Aorta (tissue), 5 donors: ENCODE measurements at regions not wholly inside any gene's neighbourhood (a gene's known extent, or its start where the extent isn't known, plus 50 kb on each side); places are given as distances from the start of the nearest gene placed in this dataset.
A peak's percentile ranks its signal among the peaks of the same experiment; 100 is the strongest.
"Not testable (repeated sequence)": the region's sequence is repeated elsewhere in the genome, so short reads cannot be mapped to it uniquely, and the experiment has no call there.

Experiments
- ATAC-seq: fragments of 200-7000 bp; cut with Tn5 transposase; one replicate; pipeline ENCODE4 v1.9.1; 2022; ENCODE audit warnings: moderate library complexity; ENCODE audit not compliant: low FRiP score
- DNase-seq, 2 donors: peaks; one replicate each; pipeline ENCODE4 v3.0.0-alpha.2; 2020
- H3K27ac ChIP-seq, 2 donors: one replicate each; pipeline ENCODE4 v1.5.1; 2013; ENCODE audit warnings: low read length in 2 of 2, mild to moderate bottlenecking in 2 of 2, moderate library complexity in 2 of 2, control low read depth in 1 of 2, inconsistent platforms in 1 of 2, low read depth in 1 of 2
- H3K27me3 ChIP-seq, 2 donors: one replicate each; pipeline ENCODE4 v1.6.1; 2013; ENCODE audit warnings: control low read depth in 1 of 2, low read length in 1 of 2, mild to moderate bottlenecking in 1 of 2, moderate library complexity in 1 of 2; ENCODE audit not compliant: insufficient read depth in 2 of 2, control insufficient read depth in 1 of 2
- H3K36me3 ChIP-seq, 2 donors: one replicate each; pipeline ENCODE4 v1.6.1; 2013; ENCODE audit warnings: control low read depth in 1 of 2, low read length in 1 of 2, mild to moderate bottlenecking in 1 of 2; ENCODE audit not compliant: insufficient read depth in 2 of 2, control insufficient read depth in 1 of 2
- H3K4me1 ChIP-seq, 2 donors: one replicate each; pipeline ENCODE4 v1.6.1; 2013; ENCODE audit warnings: low read length in 2 of 2, control low read depth in 1 of 2, mild to moderate bottlenecking in 1 of 2, moderate library complexity in 1 of 2; ENCODE audit not compliant: insufficient read depth in 2 of 2, control insufficient read depth in 1 of 2
- H3K4me3 ChIP-seq, 2 donors: one replicate each; pipeline ENCODE4 v1.5.1; 2013; ENCODE audit warnings: low read length in 2 of 2, control low read depth in 1 of 2, mild to moderate bottlenecking in 1 of 2
- H3K9me3 ChIP-seq: one replicate; pipeline ENCODE4 v1.6.1; 2013; ENCODE audit warnings: mild to moderate bottlenecking, low read length; ENCODE audit not compliant: control insufficient read depth
- WGBS, 2 donors: extraction: QIAGEN DNeasy Blood & Tissue Kit; methylation state at CpG; one replicate each; pipeline ENCODE4 v1.1.7; 2013; 5-methylcytosine and 5-hydroxymethylcytosine counted together
- intact Hi-C, 2 donors: fragments of 100-400 bp; cut with DNase I; formaldehyde crosslinking; loops; one replicate each; pipeline versions ENCODE4 v1.14.2 to v1.15.0; 2022
- donor health status: healthy with polysubstance abuse.
- donor health status: Bipolar disorder and iron deficiency.
- donor health status: DM: no; HTN: no; CAD: no.
- donor health status: DM: no; HTN: no; CAD: no.
- donor health status: DM: yes; HTN: yes; CAD: no.

DNA sequence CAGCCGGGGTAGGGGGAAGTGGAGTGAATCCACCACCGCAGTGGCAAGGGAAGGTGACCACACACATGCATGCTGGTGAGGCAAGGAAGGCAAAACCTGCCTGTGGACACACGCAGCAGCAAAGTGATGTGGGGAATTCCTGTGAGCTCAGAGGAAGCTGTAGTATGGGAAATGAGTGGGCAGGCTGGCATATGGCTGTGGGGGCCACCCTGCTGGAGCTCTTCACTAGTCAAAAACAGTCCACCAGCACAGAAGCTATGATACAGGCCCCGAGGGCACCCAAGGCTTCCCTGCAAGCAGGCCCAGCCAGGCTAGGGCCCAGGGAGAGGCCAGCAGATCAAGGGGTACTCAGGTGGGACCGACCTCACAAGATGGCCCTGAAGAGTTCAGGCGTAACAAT lies 239.1 kb downstream of the CHM start:
- Histone ChIP-seq H3K27me3 (no peaks in the 10 kb centered on the region), H3K4me3 (no peak overlapping the region), H3K27ac (no peak overlapping the region), H3K4me1 (no peaks in the 10 kb centered on the region), H3K9me3 (peaks cover 3% of the 10 kb centered on the region), H3K36me3 (no peaks in the 10 kb centered on the region)
- 65 to 68% methylated on average over 6 of the region's 6 CpGs for WGBS, 2 donors
- intact Hi-C loops: no loop called here
- ATAC-seq (no peak), DNase-seq (no peak)

DNA sequence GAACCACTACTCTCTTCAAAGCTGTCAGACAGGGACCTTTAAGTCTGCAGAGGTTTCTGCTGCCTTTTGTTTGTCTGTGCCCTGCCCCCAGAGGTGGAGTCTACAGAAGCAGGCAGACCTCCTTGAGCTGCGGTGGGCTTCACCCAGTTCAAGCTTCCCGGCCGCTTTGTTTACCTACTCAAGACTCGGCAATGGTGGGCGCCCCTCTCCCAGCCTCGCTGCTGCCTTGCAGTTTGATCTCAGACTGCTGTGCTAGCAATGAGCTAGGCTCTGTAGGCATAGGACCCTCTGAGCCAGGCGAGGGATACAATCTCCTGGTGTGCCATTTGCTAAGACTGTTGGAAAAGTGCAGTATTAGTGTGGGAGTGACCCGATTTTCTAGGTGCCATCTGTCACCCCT lies 275.0 kb downstream of the CHM start:
- H3K27me3 ChIP-seq, DNase-seq, H3K36me3 ChIP-seq, ATAC-seq, H3K9me3 ChIP-seq, H3K4me3 ChIP-seq, intact Hi-C loops, H3K27ac ChIP-seq, H3K4me1 ChIP-seq: not testable (repeated sequence)
- WGBS, 2 donors: 83 to 87% methylated on average over 8 of the region's 8 CpGs

DNA sequence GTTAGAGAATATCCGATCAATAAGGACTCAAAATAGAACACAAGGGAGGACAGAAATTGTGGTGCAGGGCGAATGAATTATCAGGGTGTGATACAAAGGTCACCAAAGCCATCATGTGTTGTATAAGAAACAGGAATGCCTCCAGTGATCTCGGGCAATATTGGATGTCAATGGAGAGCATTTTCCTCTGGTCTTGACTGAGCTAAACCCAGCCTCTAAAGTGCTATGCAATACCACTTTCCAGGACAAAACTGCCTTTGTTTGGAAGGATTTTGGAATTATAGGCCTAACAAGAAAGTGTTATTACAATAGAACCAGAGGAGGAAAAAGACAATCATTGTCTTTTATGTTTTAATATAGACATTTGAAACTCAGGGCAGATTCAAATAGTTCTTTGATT lies 281.7 kb downstream of the CHM start:
- no peaks in the 10 kb centered on the region for H3K4me1 ChIP-seq
- DNase-seq: no peak
- no peaks in the 10 kb centered on the region for H3K27me3 ChIP-seq
- H3K4me3 ChIP-seq: no peak overlapping the region
- no peaks in the 10 kb centered on the region for H3K9me3 ChIP-seq
- WGBS, 2 donors: 56 to 59% methylated on average over 3 of the region's 3 CpGs
- no peak for ATAC-seq
- H3K27ac ChIP-seq: no peak overlapping the region
- intact Hi-C loops: no loop called here
- no peaks in the 10 kb centered on the region for H3K36me3 ChIP-seq

DNA sequence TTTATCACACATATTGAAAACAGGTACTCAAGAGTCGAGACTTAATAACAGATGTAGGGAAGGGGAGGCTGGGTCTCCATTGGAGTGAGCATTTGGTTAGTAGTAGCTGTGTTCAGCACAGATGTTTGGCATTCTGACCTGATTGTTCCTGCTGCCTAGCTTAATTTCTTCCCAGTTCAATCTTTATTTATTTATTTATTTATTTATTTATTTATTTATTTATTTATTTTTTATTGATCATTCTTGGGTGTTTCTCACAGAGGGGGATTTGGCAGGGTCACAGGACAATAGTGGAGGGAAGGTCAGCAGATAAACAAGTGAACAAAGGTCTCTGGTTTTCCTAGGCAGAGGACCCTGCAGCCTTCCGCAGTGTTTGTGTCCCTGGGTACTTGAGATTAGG lies 324.3 kb downstream of the CHM start:
- WGBS, 2 donors: 81 to 85% methylated on average over 1 of the region's 2 CpGs
- DNase-seq, H3K36me3 ChIP-seq, H3K9me3 ChIP-seq, H3K27me3 ChIP-seq, ATAC-seq, H3K4me3 ChIP-seq, H3K27ac ChIP-seq, H3K4me1 ChIP-seq, intact Hi-C loops: not testable (repeated sequence)

DNA sequence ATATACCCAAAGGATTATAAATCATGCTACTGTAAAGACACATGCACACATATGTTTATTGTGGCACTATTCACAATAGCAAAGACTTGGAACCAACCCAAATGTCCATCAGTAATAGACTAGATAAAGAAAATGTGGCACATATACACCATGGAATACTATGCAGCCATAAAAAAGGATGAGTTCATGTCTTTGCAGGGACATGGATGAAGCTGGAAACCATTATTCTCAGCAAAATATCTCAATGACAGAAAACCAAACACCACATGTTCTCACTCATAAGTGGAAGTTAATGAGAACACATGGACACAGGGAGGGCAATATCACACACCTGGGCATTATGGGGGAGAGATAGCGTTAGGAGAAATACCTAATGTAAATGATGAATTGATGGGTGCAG lies 323.8 kb upstream of the POF1B start:
- intact Hi-C loops, H3K27me3 ChIP-seq, H3K27ac ChIP-seq, H3K36me3 ChIP-seq, H3K4me3 ChIP-seq, H3K9me3 ChIP-seq, H3K4me1 ChIP-seq, DNase-seq, ATAC-seq: not testable (repeated sequence)
- WGBS, 2 donors: 86 to 90% methylated on average over 1 of the region's 1 CpG

DNA sequence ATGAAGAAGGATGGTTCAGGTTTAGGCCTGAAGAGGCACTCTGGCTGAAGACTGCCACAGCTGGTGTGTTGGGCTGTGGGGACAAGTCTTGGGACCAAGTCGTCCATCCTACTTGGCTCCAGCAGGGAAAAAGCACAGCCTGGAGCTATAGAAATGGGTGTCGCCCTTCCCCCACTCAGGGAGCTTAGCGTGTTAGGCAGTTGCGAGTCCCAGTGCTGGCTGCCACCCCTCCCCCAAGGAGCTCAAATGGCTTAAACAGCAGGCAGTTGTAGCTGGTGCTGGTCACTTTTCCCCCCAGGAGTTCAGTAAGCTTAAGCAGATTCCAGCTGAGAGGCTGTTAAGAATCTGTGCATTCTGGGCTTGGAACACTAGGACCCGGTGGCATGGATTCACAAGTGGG lies 319.5 kb upstream of the POF1B start:
- Histone ChIP-seq H3K4me3 (no peak overlapping the region), H3K27ac (no peak overlapping the region), H3K4me1 (no peaks in the 10 kb centered on the region), H3K27me3 (no peaks in the 10 kb centered on the region), H3K36me3 (no peaks in the 10 kb centered on the region), H3K9me3 (no peaks in the 10 kb centered on the region)
- DNase-seq: no peak
- WGBS, 2 donors: 40 to 54% methylated on average over 5 of the region's 5 CpGs
- ATAC-seq: no peak
- intact Hi-C loops: no loop called here

DNA sequence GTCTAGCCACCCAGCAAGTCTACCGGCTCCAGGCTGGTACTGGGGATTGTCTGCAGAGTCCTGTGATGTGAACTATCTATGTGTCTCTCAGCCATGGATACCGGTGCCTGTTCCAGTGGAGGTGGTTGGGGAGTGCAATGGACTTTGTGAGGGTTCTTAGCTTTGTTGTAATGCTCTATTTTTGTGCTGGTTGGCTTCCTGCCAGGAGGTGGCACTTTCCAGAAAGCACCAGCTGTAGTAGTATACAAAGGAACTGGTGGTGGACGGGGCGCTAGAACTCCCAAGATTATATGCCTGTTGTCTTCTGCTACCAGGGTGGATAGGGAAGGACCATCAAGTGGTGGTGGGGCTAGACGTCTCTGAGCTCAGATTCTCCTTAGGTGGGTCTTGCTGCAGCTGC lies 306.4 kb upstream of the POF1B start:
- Histone ChIP-seq H3K27ac (no peak overlapping the region), H3K27me3 (no peaks in the 10 kb centered on the region), H3K36me3 (no peaks in the 10 kb centered on the region), H3K4me1 (no peaks in the 10 kb centered on the region), H3K4me3 (no peak overlapping the region), H3K9me3 (peaks cover 3% of the 10 kb centered on the region)
- peak in 1 of 2 donors; percentile 30 for DNase-seq
- intact Hi-C loops: no loop called here
- ATAC-seq: no peak
- 77 to 84% methylated on average over 5 of the region's 5 CpGs for WGBS, 2 donors

DNA sequence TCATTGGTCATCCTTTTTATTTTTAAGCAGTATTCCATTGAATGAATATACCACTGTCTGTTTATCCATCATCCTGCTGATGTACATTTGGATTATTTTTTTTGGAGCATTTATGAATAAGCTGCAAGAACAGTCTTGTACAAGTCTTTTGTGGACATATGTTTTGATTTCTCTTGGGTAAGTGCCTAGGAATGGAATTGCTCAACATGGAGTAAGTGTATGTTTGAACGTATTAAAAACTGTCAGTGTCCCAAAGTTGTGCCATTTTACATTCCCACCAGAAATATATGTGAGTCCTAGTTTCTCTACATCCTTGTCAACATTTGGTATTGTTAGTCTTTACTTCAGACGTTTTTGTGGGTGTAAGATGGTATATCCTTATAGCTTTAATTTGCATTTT lies 287.0 kb upstream of the POF1B start:
- Histone ChIP-seq H3K9me3 (no peaks in the 10 kb centered on the region), H3K4me3 (no peak overlapping the region), H3K4me1 (no peaks in the 10 kb centered on the region), H3K36me3 (no peaks in the 10 kb centered on the region), H3K27me3 (no peaks in the 10 kb centered on the region), H3K27ac (no peak overlapping the region)
- 28% methylated on average over 2 of the region's 2 CpGs for WGBS, 2 donors
- intact Hi-C loops: no loop called here
- ATAC-seq: no peak
- no peak for DNase-seq

DNA sequence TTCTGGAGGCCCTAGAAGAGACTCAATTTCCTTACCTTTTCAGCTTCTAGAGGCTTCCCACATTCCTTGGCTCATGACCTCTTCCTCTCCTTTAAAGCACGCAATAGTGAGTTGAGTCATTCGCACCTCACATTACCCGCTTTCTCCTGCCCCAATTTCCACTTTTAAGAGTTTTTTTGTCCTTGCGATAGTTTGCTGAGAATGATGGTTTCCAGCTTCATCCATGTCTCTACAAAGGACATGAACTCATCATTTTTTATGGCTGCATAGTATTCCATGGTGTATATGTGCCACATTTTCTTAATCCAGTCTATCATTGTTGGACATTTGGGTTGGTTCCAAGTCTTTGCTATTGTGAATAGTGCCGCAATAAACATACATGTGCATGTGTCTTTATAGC lies 284.5 kb upstream of the POF1B start:
- DNase-seq, H3K9me3 ChIP-seq, ATAC-seq, H3K4me3 ChIP-seq, H3K27ac ChIP-seq, H3K4me1 ChIP-seq, H3K27me3 ChIP-seq, intact Hi-C loops, H3K36me3 ChIP-seq: not testable (repeated sequence)
- WGBS, 2 donors: 77 to 96% methylated on average over 4 of the region's 5 CpGs
